ENCODE measurements at regions not wholly inside any gene's neighbourhood (a gene's known extent, or its start where the extent isn't known, plus 50 kb on each side); places are given as distances from the start of the nearest gene placed in this dataset.
"Not testable (repeated sequence)": the region's sequence is repeated elsewhere in the genome, so short reads cannot be mapped to it uniquely, and the experiment has no call there.

DNA sequence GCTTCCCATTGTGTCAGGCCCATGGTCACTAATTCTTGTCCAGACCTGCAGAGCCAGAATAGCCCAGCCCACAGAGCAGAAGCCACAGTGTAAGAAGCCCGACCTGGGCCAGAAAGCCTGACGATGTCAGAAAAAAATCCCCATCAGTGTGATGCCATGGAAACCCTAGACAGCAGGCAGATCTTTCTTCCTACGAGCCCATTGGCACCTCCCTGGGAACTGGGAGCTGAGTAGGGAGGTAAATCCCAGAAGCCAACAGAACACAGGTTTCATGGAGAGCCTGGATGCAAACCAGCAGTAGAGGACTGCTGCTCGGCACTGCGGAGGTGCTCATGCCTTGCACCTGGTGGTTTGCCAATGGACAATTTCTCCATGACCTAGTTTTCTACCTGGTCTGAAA lies 82.2 kb upstream of the SLC22A16 start:
- DNase-seq, result no peak

DNA sequence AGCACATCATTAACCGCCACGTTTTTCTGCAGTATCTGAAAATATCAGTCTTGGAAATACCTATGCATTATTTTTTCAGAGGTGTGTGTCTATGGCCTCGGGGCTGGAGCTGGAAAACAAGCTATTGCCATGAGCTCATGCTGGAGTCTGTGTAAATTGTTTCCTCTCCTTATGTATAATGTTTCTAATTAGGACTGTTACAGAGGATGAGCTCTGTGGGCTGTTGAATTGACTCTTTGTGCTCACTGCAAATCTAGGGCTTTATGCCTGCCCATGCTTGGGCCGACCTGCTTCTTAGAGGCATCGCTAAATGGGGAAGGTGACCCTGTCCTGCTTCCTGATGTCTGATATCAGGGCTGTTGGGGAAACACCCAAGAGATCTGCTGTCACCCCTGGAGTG lies 80.8 kb upstream of the SLC22A16 start:
- no peak for DNase-seq

DNA sequence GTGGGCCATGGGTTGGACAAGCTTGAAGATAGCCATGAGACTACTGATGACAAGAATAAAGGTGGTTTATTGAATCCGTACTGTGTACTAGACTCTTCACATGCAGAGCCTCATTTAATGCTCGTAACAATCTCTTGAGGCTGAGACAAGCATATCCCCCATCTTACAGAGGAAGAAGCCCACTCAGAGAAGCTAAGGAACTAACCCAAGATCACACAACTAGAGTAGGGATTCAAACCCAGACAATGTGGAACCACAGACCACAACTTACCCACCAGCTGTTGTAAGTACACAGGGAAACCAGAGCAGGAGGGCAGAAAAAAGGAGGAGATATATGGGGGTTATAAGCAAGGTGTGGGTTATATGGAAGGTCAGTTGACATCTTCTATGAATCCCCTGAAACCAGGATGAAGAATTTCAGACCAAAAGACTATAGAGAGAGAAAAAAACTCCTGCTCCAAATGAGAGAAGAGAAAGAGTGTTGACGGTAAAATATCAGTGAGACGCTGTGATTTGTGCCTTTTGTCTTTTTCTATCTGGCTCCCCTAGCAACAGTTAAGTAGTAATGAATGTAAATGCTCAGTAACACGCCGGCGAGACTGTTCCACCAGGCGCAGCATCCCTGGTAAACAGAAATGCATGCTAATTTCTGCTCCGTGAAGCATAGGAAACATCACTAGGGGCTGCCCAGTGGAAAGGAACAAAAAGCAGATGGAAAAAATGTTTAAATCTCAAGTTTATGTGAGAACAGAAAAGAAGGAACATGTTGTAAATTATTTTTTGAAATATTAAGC lies 80.1 kb upstream of the SLC22A16 start:
- no peak for DNase-seq

DNA sequence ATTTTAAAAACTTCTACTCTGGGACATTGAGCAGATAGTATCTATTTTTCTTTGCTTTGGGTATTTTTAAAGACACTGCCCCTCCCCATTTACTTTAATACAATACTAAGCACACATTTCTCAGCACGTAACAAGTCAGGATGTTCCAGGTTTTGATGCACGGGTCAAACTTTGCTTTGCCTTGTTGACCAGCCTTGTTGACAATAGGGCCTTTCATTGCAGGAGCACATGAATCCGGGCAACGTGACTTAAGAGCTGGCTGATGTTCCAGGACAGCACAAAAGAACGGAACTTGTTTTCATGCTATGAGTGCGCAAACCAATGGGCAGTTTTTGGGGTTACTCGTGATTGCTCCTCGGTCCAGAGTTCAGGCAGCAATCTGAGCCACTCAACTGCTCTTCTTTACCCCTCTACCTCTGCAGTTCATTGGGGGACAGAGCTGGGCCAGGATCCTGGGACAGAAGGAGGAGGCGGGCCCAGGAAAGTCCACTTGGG lies 78.6 kb upstream of the SLC22A16 start:
- no peak for DNase-seq

DNA sequence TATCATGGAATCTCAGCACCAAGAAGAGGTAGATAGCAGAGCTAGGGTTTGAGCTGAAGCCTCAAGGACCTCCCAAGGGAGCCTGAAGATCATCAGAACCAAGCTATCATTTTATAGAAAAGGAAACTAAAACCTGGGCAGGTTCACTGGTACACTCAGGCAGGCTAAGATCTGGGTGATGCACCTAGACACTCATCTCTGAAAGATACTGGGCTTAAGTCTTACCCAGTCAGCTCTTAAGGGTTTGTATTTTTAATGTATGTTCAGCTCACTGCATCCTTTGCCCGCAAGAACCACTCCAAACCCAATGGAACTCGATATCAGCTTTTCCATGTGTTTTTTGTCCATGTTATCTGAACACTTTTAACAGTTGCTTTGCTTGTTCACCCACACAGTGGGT lies 78.0 kb upstream of the SLC22A16 start:
- no peak for DNase-seq

DNA sequence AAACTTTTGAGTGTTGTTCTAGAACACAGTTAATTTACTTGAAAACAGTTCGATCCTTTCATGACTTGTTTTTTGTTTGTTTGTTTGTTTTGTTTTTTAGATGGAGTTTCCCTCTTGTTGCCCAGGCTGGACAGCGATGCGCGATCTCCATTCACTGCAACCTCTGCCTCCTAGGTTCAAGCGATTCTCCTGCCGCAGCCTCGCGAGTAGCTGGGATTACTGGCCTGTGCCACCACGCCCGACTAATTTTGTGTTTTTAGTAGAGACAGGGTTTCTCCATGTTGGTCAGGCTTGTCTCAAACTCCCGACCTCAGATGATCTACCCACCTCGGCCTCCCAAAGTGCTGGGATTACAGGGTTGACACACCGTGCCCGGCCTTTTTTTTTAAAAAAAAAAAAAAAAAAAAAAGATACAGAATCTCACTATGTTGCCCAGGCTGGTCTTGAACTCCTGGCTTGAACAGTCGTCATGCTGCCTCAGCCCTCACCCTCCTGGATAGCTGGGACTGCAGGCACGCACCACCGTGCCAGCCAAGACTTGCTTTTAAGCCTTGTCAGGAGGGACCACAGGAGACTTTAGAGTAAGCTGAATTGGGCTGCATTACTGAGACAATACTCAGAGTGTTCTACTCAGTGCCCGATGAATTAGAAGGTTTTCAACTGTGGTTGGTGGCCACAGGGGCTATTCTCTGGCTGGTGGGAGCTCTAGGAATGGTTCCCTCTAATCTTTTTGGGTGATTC lies 76.7 kb upstream of the SLC22A16 start:
- no peak for DNase-seq

DNA sequence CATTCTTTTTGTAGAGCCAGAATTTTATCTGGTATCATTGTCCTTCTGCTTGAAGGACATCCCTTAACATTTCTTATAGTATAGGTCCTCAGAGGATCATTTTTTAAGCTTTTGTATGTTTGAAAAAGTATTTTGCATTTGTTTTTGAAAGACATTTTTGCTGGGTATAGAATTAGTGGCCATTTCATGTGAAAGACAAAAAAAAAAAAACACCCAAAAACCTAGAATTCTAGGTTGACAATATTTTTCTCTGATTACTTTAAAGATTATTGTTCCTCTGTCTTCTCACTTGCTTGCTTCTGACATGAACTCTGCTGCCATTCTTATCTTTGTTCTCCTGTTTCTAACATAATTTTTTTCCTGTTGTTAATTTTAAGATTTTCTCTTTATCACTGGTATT lies 75.7 kb upstream of the SLC22A16 start:
- DNase-seq, result no peak

DNA sequence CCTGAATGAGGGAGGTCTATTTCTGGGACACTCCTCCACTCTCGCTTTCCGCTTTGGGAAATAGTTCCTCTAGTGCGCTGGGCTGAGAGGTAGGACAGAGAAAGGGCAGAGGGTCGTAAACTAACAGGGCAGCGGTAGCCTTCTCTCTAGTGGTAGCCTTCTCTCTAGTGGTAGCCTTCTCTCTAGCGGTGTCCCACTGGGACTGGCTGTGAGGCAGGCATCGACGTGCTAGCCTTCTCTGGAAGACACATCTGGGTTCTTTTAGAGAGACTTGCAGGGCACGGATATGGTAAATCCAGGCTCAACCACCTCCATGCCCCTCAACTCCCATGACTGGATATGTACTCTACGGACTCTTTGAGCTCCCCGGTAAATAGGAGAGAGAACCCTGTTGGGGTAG lies 74.7 kb upstream of the SLC22A16 start:
- no peak for DNase-seq

DNA sequence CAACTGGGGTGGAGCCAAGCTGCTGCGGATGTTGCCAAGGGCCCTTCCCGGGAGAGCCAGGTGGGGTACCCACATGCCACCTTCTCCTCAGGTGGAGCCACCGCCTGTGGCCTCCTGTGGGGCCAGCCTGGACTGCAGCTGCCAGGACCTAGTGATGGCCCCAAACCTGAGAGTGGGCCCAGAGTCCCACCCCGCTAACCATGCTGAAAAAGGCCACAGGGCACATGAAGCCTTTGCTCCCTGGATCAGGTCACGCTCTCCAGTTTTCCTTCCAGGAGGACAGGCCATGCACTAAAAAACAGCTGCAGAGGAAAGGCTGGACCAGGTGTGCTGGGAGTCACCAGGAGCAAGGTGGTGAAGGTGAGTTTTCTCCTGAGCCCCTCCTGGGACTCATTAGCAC lies 73.9 kb upstream of the SLC22A16 start:
- no peak for DNase-seq

DNA sequence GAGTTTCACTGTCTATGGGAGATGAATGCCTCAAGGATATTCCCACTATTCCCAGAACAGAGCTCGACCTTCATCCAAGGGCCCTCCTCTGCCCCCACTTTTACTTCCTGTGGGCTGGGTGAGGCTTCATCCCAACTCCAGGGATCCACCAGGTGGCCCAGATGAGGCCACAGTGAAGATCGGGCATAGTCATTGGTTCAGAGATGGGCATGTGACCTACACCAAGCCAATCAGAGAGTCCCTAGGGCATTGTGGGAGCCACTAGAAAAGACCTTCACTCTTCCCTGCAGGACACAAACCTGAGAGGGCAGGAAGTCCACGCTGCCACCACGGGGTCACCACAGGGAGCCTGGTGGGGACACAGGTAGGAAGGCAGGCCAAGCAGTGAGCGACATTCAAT lies 72.9 kb upstream of the SLC22A16 start:
- DNase-seq, result no peak

DNA sequence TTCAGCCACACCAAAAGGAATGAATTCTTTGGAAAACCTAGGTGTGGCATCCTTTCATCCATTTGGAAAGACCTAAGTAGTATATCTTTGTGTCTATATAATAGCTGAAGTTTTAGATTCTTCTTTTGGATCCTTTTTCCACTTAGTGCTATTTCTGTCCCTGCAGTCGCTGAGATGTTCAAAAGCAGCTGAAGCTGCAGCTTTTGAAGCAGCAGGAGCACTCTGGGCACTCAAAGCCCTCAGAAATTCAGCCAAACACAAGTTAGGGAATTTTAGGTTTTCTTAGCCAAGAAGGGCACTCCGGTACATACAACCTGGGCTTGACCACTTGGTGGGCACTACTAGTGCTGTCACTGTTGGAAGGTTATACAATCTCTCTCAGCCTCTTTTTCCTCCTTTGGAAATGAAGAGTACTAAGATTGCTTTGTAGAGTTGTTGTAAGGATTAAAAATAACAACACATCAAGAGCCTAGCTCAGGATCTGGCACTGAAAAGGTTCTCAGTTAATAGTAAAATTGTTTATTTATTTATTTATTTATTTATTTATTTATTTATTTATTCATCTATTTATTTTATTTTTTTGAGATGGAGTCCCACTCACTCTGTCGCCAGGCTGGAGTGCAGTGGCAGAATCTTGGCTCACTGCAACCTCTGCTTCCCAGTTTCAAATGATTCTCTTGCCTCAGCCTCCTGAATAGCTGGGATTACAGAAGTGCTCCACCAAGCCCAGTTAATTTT lies 71.9 kb upstream of the SLC22A16 start:
- no peak for DNase-seq

DNA sequence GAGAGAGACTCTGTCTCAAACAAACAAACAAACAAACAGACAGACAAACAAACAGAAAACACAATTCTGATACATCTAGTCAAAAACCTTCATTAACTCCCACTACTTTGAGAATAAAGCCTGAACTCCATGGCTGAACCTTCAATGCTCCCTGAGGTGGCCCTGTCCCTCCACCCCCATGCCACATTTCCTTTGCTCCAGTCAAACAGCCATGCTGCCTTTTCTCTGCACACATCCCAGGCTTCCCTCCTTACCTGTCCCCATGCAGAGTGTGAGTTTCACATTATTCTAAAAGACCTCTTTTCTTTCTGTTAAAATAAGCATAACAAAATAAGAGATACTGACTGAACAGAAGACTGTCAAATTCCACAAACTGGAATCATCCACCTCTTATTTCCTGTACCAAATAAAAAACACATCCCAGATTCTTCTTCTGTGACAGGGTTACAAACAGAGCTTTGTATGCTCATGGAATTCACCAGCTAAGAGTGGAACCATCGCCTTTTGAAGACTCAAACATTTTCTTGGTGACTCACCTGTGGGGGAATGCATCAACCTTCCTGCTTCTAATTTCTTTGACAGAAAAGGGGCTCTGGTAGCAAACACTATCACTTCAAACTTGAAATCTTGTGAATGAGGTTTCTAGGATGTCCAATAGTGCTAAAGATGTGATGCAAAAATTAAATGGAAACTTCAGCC lies 71.0 kb upstream of the SLC22A16 start:
- no peak for DNase-seq

DNA sequence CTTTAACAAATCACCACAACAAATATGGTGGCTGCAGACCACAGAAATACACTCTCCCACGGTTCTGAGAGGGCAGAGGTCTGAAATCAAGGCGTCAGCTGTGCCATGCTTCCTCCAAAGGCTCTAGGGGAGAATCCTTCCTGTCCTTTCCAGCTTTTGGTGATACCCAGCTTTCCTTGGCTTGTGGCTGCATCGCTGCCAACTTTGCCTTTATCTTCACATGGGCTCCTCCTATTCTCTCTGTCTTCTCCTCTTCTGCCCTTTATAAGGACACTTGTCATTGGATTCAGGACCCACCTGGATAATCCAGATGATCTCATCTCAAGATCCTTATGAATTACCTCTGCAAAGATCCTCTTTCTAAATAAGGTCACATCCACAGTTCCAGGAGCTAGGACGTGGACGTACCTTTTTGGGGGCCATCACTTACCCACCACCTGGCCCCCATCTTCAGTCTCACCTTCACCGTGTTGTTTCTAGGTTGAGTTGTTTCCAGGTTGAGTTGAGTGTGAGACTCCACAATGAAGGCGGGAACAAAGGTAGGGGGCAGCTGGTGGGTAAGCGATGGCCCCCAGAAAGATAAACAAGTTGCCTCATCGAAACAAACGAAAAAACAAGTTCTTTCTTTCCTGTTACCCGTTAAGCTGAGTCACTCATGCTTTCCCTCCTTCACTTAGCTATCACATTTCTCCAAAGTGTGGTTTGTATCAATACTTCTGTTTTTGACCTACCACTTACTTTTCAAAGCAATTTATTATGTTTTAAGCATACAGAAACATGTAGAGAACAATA lies 68.9 kb upstream of the SLC22A16 start:
- DNase-seq, result no peak

DNA sequence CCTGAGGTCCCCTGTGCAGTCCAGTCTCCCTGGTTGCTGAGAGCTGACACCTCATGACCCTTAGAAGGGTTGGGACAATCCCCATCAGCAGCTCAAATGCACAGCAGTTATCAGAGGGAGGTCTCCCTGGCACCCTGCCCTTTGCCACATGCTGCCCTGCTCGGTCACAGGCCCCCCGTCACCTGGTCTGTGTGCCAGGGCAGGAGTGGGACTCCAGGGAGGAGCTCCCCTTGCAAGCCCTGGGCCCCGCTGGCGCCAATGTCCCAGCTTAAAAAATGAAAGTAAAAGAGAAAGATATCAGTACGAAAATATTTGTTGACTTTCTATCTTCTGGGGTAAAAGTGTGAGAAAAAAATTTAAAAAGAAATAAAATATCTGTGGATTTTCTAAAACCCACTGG lies 68.1 kb upstream of the SLC22A16 start:
- no peak for DNase-seq

DNA sequence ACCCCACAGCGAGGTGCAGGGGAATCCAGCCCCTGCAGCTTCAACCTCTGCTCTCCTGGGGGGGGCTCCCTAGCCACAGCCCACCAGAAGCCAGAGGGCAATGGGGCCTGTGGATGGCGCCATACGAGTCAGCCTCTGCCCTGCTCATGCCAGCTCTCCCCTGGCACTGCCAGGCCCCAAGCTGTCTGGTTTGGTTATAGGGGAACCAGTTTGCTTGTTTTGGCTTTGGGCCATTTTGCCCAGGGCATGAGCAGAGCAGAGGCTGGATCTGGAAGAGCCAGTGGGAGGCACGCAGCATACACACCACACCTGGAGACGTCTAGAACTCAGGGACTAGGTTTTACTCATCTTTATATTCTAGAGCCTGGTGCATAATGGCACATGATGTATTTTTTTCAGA lies 66.7 kb upstream of the SLC22A16 start:
- DNase-seq, result no peak

DNA sequence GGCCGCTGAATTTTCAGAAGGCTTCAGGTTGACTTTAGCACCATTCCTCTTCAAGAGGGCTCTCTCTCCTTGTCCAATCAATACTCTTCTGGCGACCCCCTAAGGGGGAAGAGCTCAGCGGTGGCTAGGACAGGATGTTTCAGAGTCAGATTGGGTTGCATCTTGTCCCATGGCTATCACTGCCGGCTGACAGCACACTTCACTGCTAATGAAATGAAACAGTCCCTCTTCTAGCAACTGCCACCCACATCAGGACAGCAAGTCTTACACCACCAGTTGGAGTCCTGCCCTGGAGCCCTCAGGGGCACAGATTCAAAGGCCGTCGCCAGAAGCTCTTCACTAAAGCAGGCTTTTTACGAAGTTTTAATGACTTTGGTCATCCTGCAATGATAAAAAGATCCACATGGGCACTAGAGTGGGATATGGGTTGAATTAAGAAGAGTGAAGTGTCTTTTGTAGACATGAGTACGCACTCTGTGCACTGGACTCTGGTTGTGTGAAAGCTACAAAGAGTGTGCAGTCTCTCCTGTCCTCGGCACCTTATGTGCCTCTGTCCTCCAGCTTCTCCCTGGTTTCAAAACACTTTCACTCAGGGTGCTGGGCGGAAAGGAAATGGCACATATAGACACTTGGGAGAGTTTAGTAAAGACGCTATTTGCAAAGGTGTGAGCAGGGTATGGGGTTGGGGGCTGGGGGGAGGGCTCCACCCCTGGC lies 66.1 kb upstream of the SLC22A16 start:
- DNase-seq, result no peak

DNA sequence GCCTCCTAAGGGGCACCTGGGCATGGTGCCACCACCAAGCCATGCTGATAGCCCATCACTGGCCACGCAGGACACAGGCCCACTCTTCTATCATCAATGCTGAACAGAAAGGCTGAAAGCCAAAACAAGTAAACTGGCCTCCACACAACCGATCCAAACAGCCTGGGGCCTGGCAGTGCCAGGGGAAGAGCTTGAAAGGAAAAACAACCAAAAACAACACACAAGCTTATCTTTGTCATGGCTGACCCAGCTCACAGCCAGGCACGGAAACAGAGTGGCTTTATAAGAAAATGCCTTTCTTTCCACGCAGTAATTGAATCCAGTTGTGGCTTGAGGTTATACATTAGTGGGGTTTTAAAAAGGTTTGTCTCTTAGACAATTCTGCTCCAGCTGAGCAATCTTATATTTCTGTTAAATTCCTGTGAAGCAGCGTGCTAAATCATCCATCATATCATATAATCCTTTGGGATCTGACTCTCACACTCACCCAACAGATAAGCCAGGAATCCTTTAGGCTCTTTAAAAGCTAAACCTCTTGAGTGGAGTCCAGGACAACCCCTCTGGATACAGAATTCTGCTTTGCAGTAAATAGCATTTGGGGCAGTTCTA lies 65.4 kb upstream of the SLC22A16 start:
- DNase-seq, result no peak

DNA sequence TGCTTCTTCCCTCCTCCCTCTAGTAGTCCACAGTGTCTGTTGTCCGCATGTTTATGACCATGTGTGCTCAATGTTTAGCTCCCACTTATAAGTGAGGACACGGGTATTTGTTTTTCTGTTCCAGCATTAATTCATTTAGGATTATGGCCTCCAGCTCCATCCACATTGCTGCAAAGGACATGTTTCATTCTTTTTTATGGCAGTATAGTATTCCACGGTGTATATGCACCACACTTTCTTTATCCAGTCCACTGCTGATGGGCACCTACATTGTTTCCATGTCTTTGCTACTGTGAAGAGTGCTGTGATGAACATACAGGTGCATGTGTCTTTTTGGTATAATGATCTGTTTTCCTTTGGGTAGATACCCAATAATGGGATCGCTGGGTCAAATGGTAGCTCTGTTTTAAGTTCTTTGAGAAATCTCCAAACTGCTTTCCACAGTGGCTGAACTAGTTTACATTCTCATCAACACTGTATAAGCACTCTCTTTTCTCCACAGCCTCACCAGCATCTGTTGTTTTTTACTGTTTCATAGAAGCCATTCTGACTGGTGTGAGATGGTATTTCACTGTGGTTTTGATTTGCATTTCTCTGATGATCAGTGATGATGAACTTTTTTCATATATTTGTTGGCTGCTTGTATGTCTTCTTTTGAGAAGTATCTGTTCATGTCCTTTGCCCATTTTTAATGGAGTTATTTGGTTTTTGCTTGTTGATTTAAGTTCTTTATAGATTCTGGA lies 63.0 kb upstream of the SLC22A16 start:
- DNase-seq, result not testable (repeated sequence)

DNA sequence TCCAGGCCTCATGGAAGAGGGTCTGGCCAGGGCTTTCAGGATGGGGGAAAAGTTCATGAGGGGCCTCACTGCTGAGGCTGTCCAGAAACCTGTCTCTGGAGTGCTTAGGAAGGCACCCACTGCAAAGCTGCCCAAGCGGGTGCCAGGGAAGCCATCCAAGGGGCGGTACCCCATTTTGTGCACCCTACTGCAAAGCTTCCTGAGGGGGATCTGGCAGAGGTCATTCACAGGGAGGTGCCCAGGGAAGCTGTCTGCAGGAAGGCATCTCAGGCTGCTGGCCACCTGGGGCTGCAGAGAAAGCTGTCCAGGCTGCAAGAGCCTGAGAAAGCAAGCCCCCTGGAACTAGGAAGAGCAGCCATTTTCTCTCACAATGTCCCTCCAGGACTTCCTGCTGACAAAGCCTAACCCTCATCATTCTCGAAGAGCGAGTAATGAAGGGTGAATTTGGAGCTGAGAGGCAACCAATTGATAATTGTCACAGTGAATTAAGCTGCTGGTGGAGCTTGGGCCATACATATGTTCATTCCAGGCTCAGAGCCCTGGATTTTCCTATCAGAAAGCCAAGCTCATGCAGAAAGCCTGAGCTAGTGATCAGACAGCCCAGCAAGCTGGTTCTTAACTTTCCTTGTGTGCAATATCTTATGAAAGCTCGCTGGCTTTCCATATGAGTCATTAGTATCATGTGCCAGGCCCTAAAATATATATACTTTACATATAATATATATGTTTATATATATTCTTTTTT lies 62.2 kb upstream of the SLC22A16 start:
- DNase-seq, result no peak
